ENCODE measurements at regions not wholly inside any gene's neighbourhood (a gene's known extent, or its start where the extent isn't known, plus 50 kb on each side); places are given as distances from the start of the nearest gene placed in this dataset.

GRCh38 chr6:146961831-146962230, 242.4 kb upstream of the STXBP5 start:
- H3K9me3 ChIP-seq (ENCODE audit: control insufficient read depth in 4 of 4, low read length in 3 of 4) = peaks cover 0 to 9% (median 4%) of the 10 kb centered on the region in 4 donors
- H3K4me1 ChIP-seq (ENCODE audit: control insufficient read depth in 4 of 4, insufficient read depth in 4 of 4, low read length in 3 of 4) = no peaks in the 10 kb centered on the region
- TF ChIP-seq HNF4G (IDR thresholded peaks at IDR 0.05) = no peak
- TF ChIP-seq GABPA (IDR thresholded peaks at IDR 0.05 in 1 of 2, conservative IDR thresholded peaks at IDR 0.05 in 1 of 2) = no peak
- TF ChIP-seq HNF4A (conservative IDR thresholded peaks at IDR 0.05) = no peak
- TF ChIP-seq FOXA1 (IDR thresholded peaks at IDR 0.05) = no peak
- TF ChIP-seq JUND (IDR thresholded peaks at IDR 0.05) = no peak
- no peak for TF ChIP-seq SP1 (IDR thresholded peaks at IDR 0.05)
- no peak for TF ChIP-seq NR2F2 (IDR thresholded peaks at IDR 0.05)
- TF ChIP-seq EGR1 (IDR thresholded peaks at IDR 0.05; ENCODE audit: low read depth in 2 of 2) = no peak
- TF ChIP-seq ZBTB33 (IDR thresholded peaks at IDR 0.05) = no peak
- TF ChIP-seq TAF1 (conservative IDR thresholded peaks at IDR 0.05) = no peak
- TF ChIP-seq REST (IDR thresholded peaks at IDR 0.05) = no peak
- TF ChIP-seq CTCF (IDR thresholded peaks at IDR 0.05; ENCODE audit: low read depth, low read length, missing input control) = no peak
- no peak for TF ChIP-seq FOXA2 (IDR thresholded peaks at IDR 0.05)
- TF ChIP-seq RAD21 (IDR thresholded peaks at IDR 0.05) = no peak
- TF ChIP-seq RXRA (IDR thresholded peaks at IDR 0.05) = no peak
- TF ChIP-seq YY1 (IDR thresholded peaks at IDR 0.05) = no peak
- no peaks in the 10 kb centered on the region for H3K27me3 ChIP-seq (ENCODE audit: control insufficient read depth in 4 of 4, insufficient read depth in 4 of 4, low read length in 3 of 4)
- 93% methylated on average over 1 of the region's 1 CpG for WGBS
- H3K4me3 ChIP-seq (ENCODE audit: low read depth in 1 of 3, low read length in 3 of 3) = no peak overlapping the region
- no peak for DNase-seq (ENCODE audit: low spot score)
- H3K36me3 ChIP-seq (ENCODE audit: control insufficient read depth in 4 of 4, insufficient read depth in 3 of 4, low read depth in 1 of 4, low read length in 3 of 4) = no peaks in the 10 kb centered on the region
- H3K9ac ChIP-seq (ENCODE audit: low read depth in 1 of 2, low read length in 2 of 2) = no peak overlapping the region
- no peak overlapping the region for H3K27ac ChIP-seq (ENCODE audit: low read depth in 1 of 2, low read length in 2 of 2)

- Histone ChIP-seq H3K9ac (ENCODE audit: low read depth in 1 of 2, low read length in 2 of 2) (no peak overlapping the region), H3K4me3 (ENCODE audit: low read depth in 1 of 3, low read length in 3 of 3) (no peak overlapping the region), H3K4me1 (ENCODE audit: control insufficient read depth in 4 of 4, insufficient read depth in 4 of 4, low read length in 3 of 4) (no peaks in the 10 kb centered on the region), H3K36me3 (ENCODE audit: control insufficient read depth in 4 of 4, insufficient read depth in 3 of 4, low read depth in 1 of 4, low read length in 3 of 4) (no peaks in the 10 kb centered on the region), H3K27me3 (ENCODE audit: control insufficient read depth in 4 of 4, insufficient read depth in 4 of 4, low read length in 3 of 4) (no peaks in the 10 kb centered on the region), H3K9me3 (ENCODE audit: control insufficient read depth in 4 of 4, low read length in 3 of 4) (peaks cover 0 to 9% (median 4%) of the 10 kb centered on the region in 4 donors), H3K27ac (ENCODE audit: low read depth in 1 of 2, low read length in 2 of 2) (no peak overlapping the region)
- no peak for DNase-seq (ENCODE audit: low spot score)
- WGBS = 90% methylated on average over 2 of the region's 2 CpGs
- TF ChIP-seq NR2F2 (IDR thresholded peaks at IDR 0.05) = no peak
- TF ChIP-seq REST (IDR thresholded peaks at IDR 0.05) = no peak
- no peak for TF ChIP-seq ZBTB33 (IDR thresholded peaks at IDR 0.05)
- no peak for TF ChIP-seq MAX (IDR thresholded peaks at IDR 0.05)
- TF ChIP-seq FOXA2 (IDR thresholded peaks at IDR 0.05) = no peak
- TF ChIP-seq CTCF (IDR thresholded peaks at IDR 0.05; ENCODE audit: low read depth, low read length, missing input control) = no peak
- TF ChIP-seq RXRA (IDR thresholded peaks at IDR 0.05) = no peak
- no peak for TF ChIP-seq YY1 (IDR thresholded peaks at IDR 0.05)
Observed at GRCh38 chr6:146962329-146962728, 241.9 kb upstream of the STXBP5 start.
